ENCODE measurements at regions not wholly inside any gene's neighbourhood (a gene's known extent, or its start where the extent isn't known, plus 50 kb on each side); places are given as distances from the start of the nearest gene placed in this dataset.

GRCh38 chr1:201750934-201751333, 78.0 kb upstream of the IPO9 start:
- H4K91ac ChIP-seq (replicated peaks; ENCODE audit: insufficient read length, low read length) = no peak overlapping the region
- no peak overlapping the region for H3K4me2 ChIP-seq (ENCODE audit: insufficient read depth in 1 of 2, low read depth in 2 of 2, low read length in 2 of 2)
- H2BK120ac ChIP-seq (replicated peaks; ENCODE audit: low read depth, low read length) = peak overlapping the region; percentile 48
- peaks cover 0 to 5% of the 10 kb centered on the region in 2 experiments for H4K20me1 ChIP-seq (replicated peaks in 1 of 2; ENCODE audit: control insufficient read depth in 1 of 2, insufficient read depth in 2 of 2, low read length in 2 of 2)
- CTCF ChIA-PET (ENCODE audit: partially characterized antibody) = interaction anchor here (0.9 to 1.7 kb wide), 3 partner anchors 11 to 44 kb away, joined by 3 to 5 read pairs (median 5); no protein-coding TSS in a partner anchor
- H3K4me3 ChIP-seq (ENCODE audit: extremely low read depth in 1 of 4, insufficient read depth in 2 of 4, low read depth in 3 of 4, low read length in 4 of 4) = no peak overlapping the region
- no peaks in the 10 kb centered on the region for H3K9me3 ChIP-seq (ENCODE audit: insufficient read depth in 2 of 2, low read depth in 1 of 2, low read length in 1 of 2)
- no peak overlapping the region for H2AK5ac ChIP-seq (ENCODE audit: low read depth, low read length)
- peaks cover 0 to 52% of the 10 kb centered on the region in 2 experiments; a peak in 2 of 4 replicates for H3K79me2 ChIP-seq (ENCODE audit: control insufficient read depth in 1 of 2, insufficient read depth in 2 of 2, low read length in 2 of 2)
- no peak overlapping the region for H2BK12ac ChIP-seq (ENCODE audit: low read depth, low read length)
- H3K27ac ChIP-seq (ENCODE audit: low read depth, low read length) = no peak overlapping the region
- H3K4me1 ChIP-seq (replicated peaks in 1 of 4; ENCODE audit: control insufficient read depth in 3 of 4, insufficient read depth in 4 of 4, low read length in 3 of 4) = peaks cover 9 to 32% (median 26%) of the 10 kb centered on the region in 4 experiments
- no peak overlapping the region for H4K8ac ChIP-seq (ENCODE audit: extremely low read depth, insufficient read depth, low read length)
- no peak overlapping the region for H2BK15ac ChIP-seq (ENCODE audit: low read length)
- no peak overlapping the region for H3K18ac ChIP-seq (ENCODE audit: extremely low read depth, low read length)
- no peaks in the 10 kb centered on the region for H3K23me2 ChIP-seq (ENCODE audit: low read depth, low read length)
- no peak overlapping the region for H3K23ac ChIP-seq (ENCODE audit: insufficient read length)
- FAIRE-seq (no peak), DNase-seq (ENCODE audit: low read depth in 1 of 2, low spot score in 2 of 2) (no peak)
- peaks cover 4% of the 10 kb centered on the region; the same call in 1 of the 2 replicates for H3K79me1 ChIP-seq (ENCODE audit: low read depth, low read length)
- H3K56ac ChIP-seq (replicated peaks; ENCODE audit: insufficient read length, low read depth, low read length) = no peak overlapping the region
- no peaks in the 10 kb centered on the region for H3K27me3 ChIP-seq (replicated peaks in 1 of 4; ENCODE audit: control insufficient read depth in 3 of 4, extremely low read depth in 1 of 4, insufficient read depth in 3 of 4, low read length in 3 of 4)
- H2AFZ ChIP-seq (ENCODE audit: low read length) = no peak overlapping the region
- POLR2A ChIA-PET (ENCODE audit: partially characterized antibody) = no interaction called here
- no peak overlapping the region for H2BK20ac ChIP-seq (ENCODE audit: low read length)
- no peak overlapping the region for H2BK5ac ChIP-seq (ENCODE audit: low read depth, low read length)
- H3K9ac ChIP-seq (replicated peaks in 1 of 4; ENCODE audit: extremely low read depth in 1 of 4, low read depth in 3 of 4, low read length in 3 of 4) = no peak overlapping the region
- 85% methylated on average over 1 of the region's 1 CpG; no CpG with 5 or more reads in 1 of the 2 experiments for WGBS, 2 experiments (ENCODE audit: extremely low coverage in 1 of 2, insufficient coverage in 1 of 2, insufficient read length in 1 of 2, insufficient replicate concordance in 2 of 2, low coverage in 1 of 2, low lambda C conversion rate in 2 of 2, missing lambda C conversion rate in 1 of 2)
- no peak overlapping the region for H3K14ac ChIP-seq (ENCODE audit: insufficient read length)
- H3K4ac ChIP-seq (replicated peaks; ENCODE audit: insufficient read length, low read depth, low read length) = no peak overlapping the region
- H3K36me3 ChIP-seq (ENCODE audit: control insufficient read depth in 2 of 4, insufficient read depth in 4 of 4, low read length in 3 of 4) = no peaks in the 10 kb centered on the region
- H4K5ac ChIP-seq (ENCODE audit: insufficient read length, low read depth, low read length) = no peak overlapping the region
- no peak for TF ChIP-seq TEAD4 (IDR thresholded peaks at IDR 0.05; ENCODE audit: low read depth, low read length)
- TF ChIP-seq JUND (IDR thresholded peaks at IDR 0.05; ENCODE audit: low read length) = no peak
- no peak for TF ChIP-seq POU5F1 (IDR thresholded peaks at IDR 0.05; ENCODE audit: low read depth, low read length)
- TF ChIP-seq BACH1 (IDR thresholded peaks at IDR 0.05; ENCODE audit: low read length) = no peak
- TF ChIP-seq BRCA1 (IDR thresholded peaks at IDR 0.05; ENCODE audit: low read depth, low read length) = no peak
- TF ChIP-seq KDM5A (IDR thresholded peaks at IDR 0.05; ENCODE audit: low read length) = no peak
- TF ChIP-seq CBX8 (IDR thresholded peaks at IDR 0.05; ENCODE audit: borderline replicate concordance, low read depth, low read length) = no peak
- TF ChIP-seq POLR2A (IDR thresholded peaks at IDR 0.05; ENCODE audit: control extremely low read depth in 1 of 2, low read depth in 2 of 2, low read length in 2 of 2) = no peak
- TF ChIP-seq RBBP5 (IDR thresholded peaks at IDR 0.05; ENCODE audit: borderline replicate concordance, low read depth, low read length) = no peak
- no peak for TF ChIP-seq SP4 (IDR thresholded peaks at IDR 0.05; ENCODE audit: low read length)
- TF ChIP-seq SAP30 (IDR thresholded peaks at IDR 0.05; ENCODE audit: insufficient read depth, insufficient replicate concordance, low read length) = no peak
- TF ChIP-seq, protein P1, sequence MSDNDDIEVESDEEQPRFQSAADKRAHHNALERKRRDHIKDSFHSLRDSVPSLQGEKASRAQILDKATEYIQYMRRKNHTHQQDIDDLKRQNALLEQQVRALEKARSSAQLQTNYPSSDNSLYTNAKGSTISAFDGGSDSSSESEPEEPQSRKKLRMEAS (IDR thresholded peaks at IDR 0.05) = no peak
- no peak for TF ChIP-seq SIRT6 (IDR thresholded peaks at IDR 0.05; ENCODE audit: low read length)
- no peak for TF ChIP-seq RAD21 (IDR thresholded peaks at IDR 0.05 in 1 of 2, conservative IDR thresholded peaks at IDR 0.05 in 1 of 2; ENCODE audit: low read depth in 2 of 2, low read length in 2 of 2)
- TF ChIP-seq CTBP2 (IDR thresholded peaks at IDR 0.05; ENCODE audit: borderline replicate concordance, insufficient read depth, insufficient read length, low read length) = no peak

Data from H1 (cell line).